NCI-H2227 treated with DMSO at 0.1 percent for 48 hours (cell line): ENCODE measurements at regions not wholly inside any gene's neighbourhood (a gene's known extent, or its start where the extent isn't known, plus 50 kb on each side); places are given as distances from the start of the nearest gene placed in this dataset.
"Not testable (repeated sequence)": the region's sequence is repeated elsewhere in the genome, so short reads cannot be mapped to it uniquely, and the experiment has no call there.

Experiments used
- DNase-seq: peaks from one replicate; lab custom pipeline; 2025; lab: John Stamatoyannopoulos, UW

DNA sequence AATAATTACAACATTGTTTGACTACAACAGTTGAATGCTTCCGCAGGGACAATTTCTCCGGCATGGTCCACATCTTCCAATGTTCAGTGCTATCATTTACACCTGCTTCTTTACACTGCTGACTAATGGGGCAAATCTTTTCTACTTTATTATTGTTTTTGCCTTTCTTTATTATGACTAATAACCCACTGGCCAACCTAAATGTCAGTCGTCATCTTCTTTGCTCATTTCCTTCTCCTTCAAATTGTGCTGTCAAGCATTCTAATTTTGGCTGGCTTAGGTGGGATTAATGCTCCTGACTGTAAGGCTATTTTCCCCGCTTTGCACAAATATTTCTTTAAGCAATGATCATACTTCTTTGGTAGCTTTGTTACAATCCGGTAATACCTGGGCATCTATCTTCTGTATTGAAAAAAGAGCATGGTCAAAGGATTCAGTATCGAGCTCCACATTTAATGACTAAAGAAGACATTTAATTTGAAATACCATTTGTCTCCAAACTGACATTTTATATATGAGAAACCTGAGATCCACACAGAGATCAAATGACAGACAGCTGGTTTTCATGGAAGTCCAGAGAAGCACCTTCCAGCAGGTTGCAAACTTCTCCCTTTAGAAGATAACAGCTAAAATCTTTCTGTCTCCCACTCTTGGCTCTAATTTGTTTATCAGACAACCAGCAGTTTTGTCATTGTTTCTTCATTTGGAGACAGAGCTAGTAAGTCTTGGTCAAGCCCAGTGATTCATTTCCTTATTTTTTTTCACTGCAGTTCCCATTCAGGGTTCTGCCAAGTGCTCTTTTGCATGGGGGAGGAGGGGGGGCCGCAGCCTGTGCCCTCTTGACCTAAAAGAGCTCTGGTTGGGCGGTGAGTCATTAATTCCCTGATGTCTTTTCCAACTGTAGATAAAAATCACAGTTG, 132.9 kb downstream of the SOCS6 start:
- DNase-seq = no peak

DNA sequence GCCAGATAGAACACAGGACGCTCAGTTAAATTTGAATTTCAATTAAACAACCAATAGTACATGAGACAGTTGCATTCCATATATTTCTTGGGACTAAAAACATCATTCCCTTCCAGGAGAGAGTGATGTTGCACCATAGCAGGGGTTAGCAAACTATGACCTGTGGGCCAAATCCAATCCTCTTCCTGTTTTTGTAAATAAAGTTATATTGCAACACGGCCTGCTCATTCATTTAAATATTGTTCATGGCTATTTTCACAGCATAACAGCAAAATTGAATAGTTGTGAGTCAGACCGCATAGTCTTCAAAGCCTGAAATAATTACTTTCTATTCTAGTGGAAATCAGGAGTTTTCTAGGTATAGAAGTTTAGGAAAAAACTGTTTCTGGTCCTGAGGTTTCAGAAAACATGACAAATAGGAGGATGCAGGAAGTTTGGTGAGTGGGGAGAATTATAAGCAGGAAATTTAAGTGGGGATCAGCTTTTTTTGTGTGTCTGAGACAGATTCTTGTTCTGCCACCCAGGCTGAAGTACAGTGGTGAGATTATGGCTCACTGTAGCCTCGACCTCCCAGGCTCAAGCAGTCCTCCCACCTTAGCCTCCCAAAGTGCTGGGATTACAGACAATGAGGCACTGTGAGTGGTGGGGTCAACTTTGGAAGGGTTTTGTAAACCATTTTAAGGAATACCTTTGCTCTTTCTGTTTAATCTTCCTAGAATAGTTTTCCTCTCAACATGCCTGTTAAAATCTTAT, 131.5 kb downstream of the SOCS6 start:
- DNase-seq = no peak

GRCh38 chr18:70419526-70419925, 130.7 kb downstream of the SOCS6 start:
- no peak for DNase-seq

DNA sequence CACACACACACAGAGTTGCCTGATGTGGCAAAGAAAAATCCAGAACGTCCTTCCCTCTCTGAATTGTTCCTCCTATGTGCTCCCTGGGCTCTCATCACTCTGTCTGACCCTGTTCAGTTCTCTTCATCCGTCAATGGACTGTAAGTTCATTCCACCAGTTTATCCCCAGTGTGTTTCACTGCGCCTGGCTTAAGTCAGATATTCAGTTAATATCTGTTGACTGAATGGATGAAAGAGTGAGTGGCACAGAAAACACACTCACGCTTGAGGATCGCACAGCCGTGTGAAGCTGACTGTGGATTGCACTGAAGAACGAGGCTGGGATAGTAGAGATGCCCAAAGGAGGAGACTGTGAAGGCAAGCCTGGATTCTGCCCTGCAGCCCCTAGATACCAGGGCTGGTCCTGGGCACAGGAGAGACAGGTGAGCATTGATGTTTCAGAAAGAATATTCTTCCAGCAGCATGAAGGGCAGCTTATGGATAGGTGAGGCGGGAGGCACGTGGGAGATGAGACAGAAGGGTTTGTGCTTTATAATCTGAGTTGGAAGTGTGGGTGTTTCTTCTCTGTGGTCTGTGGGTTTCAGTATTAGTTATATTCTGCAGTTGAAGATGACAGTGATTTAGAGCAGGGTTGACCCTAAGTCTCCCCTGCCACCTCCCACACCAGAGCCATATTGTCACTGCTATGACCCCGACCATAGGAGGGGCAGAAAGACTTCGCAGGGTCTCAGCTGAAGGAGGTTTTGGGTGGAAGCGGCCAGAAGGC, 129.9 kb downstream of the SOCS6 start:
- DNase-seq = no peak

DNA sequence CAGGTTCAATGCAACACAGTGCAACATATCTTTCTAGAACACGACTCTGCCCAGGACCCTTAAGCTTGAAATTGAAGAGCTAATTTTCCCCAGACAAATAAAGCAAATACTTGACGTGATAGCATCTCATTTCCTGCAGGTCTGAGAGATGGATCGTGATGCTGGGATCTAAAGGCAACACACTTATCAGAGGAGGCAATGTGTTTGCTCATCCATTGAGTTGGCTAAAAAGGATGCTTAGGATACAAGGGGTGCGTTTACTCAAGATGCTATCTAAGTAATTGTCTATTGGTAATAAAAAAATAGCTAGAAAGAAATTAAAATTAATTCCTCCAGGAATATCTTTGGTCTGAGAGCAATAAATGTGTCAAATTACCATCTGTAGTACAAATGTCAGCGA, 129.0 kb downstream of the SOCS6 start:
- DNase-seq = no peak

DNA sequence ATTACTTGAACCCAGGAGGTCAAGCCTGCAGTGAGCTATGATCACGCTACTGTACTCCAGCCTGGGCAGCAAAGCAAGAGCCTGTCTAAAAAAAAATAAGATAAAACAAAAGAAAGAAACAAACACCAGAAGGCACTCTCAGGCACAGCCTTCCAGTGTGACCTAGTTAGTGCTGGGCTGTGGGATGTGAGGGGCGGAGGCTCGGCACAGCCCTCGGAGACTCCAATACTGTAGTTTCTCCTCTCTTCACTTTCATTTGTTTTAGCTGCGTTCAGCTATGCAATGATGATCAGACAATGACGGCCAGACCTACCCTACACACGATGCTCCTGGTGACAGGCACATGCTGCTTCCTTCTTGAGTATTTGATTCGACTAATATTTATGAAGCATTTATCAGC, 127.7 kb downstream of the SOCS6 start:
- no peak for DNase-seq

DNA sequence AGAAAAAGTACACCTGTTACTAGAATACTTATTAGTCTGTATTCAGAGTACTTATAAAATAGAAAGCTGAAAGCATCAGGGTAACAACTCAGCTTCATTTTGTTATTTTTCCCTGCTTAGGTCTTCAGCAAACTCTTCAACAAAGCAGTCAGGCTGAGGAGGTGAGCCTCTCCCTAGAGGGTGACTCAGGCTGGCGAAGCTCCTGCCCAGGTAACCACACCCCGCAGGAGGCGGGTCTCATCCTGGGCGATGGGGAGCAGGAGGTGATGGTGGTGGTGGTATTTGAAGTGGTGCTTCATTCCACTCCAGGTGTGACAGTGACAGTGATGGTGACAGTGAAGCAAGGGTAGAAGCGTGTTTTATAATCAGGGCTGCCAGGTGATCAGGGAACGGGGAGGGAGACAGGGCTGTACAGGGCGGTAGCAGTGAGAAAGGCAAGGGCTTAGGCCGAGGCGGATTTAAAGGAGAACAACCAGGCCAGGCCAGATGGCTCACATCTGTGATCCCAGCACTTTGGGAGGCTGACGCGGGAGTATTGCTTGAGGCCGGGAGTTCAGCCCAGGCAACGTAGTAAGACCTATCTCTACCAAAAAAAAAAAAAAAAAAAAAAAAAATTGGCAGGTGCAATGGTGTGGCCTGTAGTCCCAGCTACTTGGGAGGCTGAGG, 127.1 kb downstream of the SOCS6 start:
- DNase-seq = no peak

GRCh38 chr18:70414315-70414900, 125.6 kb downstream of the SOCS6 start:
- DNase-seq = no peak

- DNase-seq = no peak
These were observed 124.6 kb downstream of the SOCS6 start for GRCh38 chr18:70413455-70413854.

DNA sequence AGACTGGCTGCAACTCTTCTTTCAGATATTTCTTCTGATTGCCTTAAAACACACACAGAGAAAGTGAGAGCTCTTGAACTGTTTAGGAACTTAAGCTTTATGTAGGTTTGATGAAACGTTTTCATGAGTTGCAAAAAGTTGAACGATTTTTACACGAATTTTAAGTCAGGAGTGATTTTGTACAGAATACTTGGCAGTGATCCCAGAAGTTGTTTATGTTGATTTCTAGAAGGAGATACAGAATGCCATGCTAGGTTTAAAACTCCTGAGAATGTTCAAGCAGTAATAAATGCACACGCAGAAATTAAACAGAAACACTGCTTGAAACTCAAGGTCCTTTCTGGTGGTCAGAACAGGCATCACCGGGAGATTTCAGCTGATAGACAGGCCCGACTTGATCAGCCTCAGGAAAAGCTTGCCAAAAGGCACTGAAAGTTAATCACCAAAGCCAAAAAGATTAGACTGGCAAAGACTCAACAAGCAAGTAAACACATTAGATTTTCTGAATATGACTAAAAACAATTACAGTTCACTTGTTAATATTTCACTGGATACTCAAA, 123.1 kb downstream of the SOCS6 start:
- DNase-seq = no peak

DNA sequence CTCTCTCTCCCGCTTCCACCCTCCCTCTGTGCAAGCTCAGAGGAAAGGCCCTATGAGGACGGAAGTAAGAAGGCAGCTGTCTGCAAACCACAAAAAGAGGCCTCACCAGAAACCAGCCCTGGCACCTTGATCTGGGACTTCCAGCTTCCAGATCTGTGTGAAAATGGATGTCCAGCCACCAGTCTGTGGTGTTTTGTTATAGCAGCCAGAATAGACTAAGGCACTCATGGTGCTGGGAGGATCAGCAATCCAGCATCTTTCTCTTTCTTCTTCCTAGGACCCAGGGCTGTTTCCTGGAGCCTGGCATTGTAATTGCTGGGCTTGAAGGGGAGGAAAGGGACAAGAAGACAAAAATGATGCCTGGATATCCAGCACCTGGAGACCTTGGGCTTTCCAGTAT, 122.5 kb downstream of the SOCS6 start:
- no peak for DNase-seq

- no peak for DNase-seq
These were observed 116.2 kb downstream of the SOCS6 start for GRCh38 chr18:70405052-70405451.

DNA sequence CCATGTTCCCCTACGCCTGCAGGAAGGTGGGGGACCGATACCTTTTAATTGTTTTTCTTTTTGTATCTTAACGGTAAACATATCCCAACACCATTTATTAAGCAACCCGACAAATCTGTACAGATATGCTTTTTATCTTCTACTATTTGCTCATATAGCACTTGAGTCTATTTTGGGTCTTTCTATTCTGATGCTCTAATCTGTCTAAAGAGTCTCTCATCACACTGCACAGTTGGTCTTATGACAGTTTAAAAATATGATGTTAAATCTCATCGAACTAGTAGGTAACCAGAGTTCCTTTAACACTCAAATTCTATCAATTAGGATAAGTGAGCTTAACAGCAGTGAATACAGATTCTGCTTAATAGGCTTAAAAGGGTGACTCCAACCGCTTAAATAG, 111.6 kb downstream of the SOCS6 start:
- DNase-seq = no peak

DNA sequence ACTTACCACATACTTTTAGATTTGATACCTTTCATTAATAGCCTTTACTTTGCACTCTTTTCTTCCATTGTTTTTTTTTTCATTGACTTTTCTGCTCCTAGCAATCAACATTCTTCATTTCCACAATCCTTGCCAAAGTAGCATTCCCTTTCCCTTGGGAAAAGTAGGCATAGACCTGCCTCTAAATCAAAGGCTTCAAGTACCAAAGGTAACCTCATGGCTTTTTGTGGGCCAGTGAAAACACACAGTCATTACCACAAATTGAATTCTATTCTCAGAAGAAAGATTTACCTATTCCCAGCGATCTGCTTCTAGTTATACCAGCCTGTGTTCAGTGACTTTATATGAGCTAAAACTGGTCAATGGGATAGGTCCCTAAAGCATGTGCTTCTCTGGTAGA, 109.2 kb downstream of the SOCS6 start:
- no peak for DNase-seq

GRCh38 chr18:70397259-70397925, 108.5 kb downstream of the SOCS6 start:
- DNase-seq = no peak

DNA sequence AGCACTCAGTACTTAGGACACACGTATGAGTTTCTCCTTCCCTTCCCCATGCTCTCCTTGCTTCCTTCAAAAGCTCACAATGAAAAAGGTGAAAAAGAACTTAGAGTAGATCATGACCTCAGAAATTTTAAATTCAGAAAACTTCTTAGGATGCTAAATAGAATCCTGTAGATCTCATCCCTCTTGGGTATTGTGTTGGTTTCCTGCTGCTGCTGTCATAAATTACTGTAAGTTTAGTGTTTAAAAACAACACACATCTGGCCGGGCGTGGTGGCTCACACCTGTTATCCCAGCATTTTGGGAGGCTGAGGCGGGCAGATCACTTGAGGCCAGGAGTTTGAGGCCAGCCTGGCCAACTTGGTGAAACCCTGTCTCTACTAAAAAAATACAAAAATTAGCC, 106.9 kb downstream of the SOCS6 start:
- not testable (repeated sequence) for DNase-seq

DNA sequence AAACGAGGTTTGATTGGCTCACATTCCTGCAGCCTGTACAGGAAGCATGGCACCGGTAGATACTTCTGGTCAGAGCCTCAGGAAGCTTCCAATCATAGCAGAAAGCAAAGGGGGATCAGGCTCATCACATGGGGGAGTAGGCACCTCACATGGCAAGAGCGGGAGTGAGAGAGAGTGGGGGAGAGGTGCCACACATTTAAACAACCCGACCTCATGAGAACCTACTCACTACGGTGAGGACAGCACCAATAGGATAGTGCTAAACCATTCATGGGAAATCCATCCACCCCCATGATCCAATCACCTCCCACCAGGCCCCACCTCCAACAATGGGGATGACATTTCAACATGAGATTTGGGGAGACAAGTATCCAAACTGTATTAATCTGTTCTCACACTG, 105.8 kb downstream of the SOCS6 start:
- no peak for DNase-seq

- DNase-seq = no peak
These were observed 101.7 kb downstream of the SOCS6 start for GRCh38 chr18:70390371-70391090.

- DNase-seq = not testable (repeated sequence)
These were observed 100.2 kb downstream of the SOCS6 start for GRCh38 chr18:70389036-70389435.

GRCh38 chr18:70387027-70387426, 98.2 kb downstream of the SOCS6 start:
- DNase-seq = peak; percentile 72
